Uterus (tissue), 2 donors: ENCODE measurements at regions not wholly inside any gene's neighbourhood (a gene's known extent, or its start where the extent isn't known, plus 50 kb on each side); places are given as distances from the start of the nearest gene placed in this dataset.

Experiments used
- POLR2A ChIP-seq, 2 donors: fragments of 450-650 bp; IDR thresholded peaks; one replicate each; pipeline ENCODE4 v1.6.1; 2016; ENCODE audit warnings: antibody characterized with exemption in 2 of 2, mild to moderate bottlenecking in 1 of 2, moderate library complexity in 1 of 2
- TF ChIP-seq, protein P1 (sequence below), 4 experiments: fragments of 200-600 bp in 2 of 4; fragments of 450-650 bp in 2 of 4; sonication (generic) in 2 of 4; IDR thresholded peaks; one replicate each; pipeline ENCODE4 v1.5.1; 2016 to 2019; ENCODE audit warnings: antibody characterized with exemption in 4 of 4, mild to moderate bottlenecking in 2 of 4, moderate library complexity in 1 of 4

DNA sequence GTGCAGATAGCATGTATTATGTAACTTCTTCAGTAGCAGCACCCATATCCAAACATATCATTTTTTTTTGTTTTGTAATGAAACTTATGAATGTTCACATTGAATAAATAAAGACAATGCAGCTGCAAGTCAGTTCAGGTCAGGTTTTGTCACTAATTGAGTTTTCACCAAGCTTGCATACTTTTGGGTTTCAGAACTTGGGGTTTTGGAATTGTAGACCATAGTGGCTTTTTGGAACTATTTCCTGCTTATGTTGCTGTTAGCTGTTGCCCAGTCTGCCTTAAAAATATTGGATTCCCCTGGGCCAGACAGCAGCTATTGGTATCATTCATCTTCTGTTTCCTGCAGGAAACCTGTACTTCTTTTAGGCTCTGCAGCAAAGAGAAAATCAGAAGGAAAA lies 113.4 kb upstream of the LIMCH1 start:
- TF ChIP-seq, protein P1, sequence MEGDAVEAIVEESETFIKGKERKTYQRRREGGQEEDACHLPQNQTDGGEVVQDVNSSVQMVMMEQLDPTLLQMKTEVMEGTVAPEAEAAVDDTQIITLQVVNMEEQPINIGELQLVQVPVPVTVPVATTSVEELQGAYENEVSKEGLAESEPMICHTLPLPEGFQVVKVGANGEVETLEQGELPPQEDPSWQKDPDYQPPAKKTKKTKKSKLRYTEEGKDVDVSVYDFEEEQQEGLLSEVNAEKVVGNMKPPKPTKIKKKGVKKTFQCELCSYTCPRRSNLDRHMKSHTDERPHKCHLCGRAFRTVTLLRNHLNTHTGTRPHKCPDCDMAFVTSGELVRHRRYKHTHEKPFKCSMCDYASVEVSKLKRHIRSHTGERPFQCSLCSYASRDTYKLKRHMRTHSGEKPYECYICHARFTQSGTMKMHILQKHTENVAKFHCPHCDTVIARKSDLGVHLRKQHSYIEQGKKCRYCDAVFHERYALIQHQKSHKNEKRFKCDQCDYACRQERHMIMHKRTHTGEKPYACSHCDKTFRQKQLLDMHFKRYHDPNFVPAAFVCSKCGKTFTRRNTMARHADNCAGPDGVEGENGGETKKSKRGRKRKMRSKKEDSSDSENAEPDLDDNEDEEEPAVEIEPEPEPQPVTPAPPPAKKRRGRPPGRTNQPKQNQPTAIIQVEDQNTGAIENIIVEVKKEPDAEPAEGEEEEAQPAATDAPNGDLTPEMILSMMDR (IDR thresholded peaks at IDR 0.05) = no peak
- no peak for TF ChIP-seq POLR2A (IDR thresholded peaks at IDR 0.05)
